ENCODE measurements at regions not wholly inside any gene's neighbourhood (a gene's known extent, or its start where the extent isn't known, plus 50 kb on each side); places are given as distances from the start of the nearest gene placed in this dataset.

DNA sequence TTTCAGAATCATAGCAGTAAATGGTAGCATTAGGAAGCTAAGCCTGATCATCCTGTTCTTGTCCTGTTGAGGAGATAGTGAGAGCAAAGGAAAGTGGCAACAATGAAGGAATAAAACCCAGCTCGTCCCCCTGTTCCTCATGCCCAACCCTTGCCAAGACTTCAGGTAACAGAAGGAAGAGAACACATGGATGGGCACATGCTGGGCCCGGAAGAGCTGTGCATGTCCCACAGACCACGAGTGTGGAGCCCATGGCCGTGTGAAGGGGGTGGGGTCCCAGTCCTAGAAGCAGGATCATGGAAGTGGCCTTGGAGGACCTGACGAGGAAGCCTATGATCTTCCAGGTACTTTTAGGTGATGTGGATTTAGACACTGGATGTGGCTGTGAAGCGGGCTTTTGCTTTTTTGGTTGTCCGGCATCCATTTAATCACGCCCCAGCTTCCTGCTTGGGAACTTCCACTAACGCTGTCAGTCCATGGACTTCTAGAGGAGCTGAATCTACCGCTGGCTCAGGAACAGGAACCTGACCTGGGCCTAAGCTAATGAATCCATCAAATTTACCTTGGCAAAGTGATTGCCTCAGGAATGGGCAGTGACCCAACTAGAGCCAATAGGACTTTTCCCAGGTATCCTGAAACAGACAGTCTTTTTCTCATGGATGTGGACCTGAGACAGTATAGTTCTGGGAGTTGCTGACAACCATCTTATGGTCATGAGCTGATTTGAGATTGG, 79.3 kb upstream of the ARMC2 start:
- H3K27me3 ChIP-seq, result no peaks in the 10 kb centered on the region
- ATAC-seq (no peak), DNase-seq (no peak)
- no peak overlapping the region for H3K27ac ChIP-seq
- H3K9me3 ChIP-seq, result no peaks in the 10 kb centered on the region
- no peak overlapping the region for H3K4me3 ChIP-seq
- no peaks in the 10 kb centered on the region for H3K4me1 ChIP-seq
- TF ChIP-seq, protein P1, sequence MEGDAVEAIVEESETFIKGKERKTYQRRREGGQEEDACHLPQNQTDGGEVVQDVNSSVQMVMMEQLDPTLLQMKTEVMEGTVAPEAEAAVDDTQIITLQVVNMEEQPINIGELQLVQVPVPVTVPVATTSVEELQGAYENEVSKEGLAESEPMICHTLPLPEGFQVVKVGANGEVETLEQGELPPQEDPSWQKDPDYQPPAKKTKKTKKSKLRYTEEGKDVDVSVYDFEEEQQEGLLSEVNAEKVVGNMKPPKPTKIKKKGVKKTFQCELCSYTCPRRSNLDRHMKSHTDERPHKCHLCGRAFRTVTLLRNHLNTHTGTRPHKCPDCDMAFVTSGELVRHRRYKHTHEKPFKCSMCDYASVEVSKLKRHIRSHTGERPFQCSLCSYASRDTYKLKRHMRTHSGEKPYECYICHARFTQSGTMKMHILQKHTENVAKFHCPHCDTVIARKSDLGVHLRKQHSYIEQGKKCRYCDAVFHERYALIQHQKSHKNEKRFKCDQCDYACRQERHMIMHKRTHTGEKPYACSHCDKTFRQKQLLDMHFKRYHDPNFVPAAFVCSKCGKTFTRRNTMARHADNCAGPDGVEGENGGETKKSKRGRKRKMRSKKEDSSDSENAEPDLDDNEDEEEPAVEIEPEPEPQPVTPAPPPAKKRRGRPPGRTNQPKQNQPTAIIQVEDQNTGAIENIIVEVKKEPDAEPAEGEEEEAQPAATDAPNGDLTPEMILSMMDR (IDR thresholded peaks at IDR 0.05), result no peak
- intact Hi-C loops (cut with DNase I), result no loop called here
- no peaks in the 10 kb centered on the region for H3K36me3 ChIP-seq

DNA sequence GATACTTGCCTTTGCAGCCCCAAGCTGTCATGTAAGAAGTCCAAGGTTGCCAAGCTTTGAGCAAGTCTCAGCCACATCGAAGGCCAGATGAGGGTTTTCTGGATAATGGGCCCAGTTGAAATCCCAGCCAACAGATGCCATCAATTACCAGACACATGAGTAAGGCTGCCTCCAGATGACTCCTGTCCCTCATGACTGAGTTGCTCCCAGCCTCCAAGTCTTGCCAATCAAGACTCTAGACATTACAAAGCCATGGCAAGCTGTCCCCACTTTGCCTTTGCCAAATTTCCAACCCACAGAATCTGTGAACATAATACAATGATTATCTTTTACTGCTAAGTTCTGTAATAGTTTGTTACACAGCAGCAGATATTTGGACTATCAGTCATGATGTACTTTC, 76.8 kb upstream of the ARMC2 start:
- H3K4me3 ChIP-seq, result no peak overlapping the region
- no peak overlapping the region for H3K27ac ChIP-seq
- H3K9me3 ChIP-seq, result no peaks in the 10 kb centered on the region
- H3K4me1 ChIP-seq, result no peaks in the 10 kb centered on the region
- no peaks in the 10 kb centered on the region for H3K27me3 ChIP-seq
- no peak for DNase-seq
- no peaks in the 10 kb centered on the region for H3K36me3 ChIP-seq
- TF ChIP-seq, protein P1 (IDR thresholded peaks at IDR 0.05), result no peak
- no peak for ATAC-seq
- intact Hi-C loops (cut with DNase I), result no loop called here

DNA sequence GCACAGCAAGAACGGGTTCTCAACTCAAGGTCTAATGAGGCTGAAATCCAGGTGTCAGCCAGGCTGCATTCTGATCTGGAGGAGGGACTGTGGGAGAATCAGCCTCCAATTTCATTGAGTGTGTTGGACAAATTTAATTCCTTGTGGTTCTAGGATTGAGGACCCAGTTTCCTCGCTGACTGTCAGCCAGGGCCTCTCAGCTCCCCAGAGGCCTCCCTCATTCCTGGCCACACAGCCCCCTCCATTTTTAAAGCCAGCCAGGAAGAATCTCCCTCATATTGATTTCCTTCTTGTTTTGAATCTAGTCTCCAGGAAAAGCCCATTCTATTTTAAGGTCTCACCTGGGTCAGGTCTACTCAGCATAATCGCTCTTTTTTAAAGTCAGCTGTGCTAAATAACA, 73.7 kb upstream of the ARMC2 start:
- no peak for ATAC-seq
- Histone ChIP-seq H3K27ac (no peak overlapping the region), H3K4me1 (no peaks in the 10 kb centered on the region), H3K27me3 (no peaks in the 10 kb centered on the region), H3K4me3 (no peak overlapping the region), H3K9me3 (no peaks in the 10 kb centered on the region), H3K36me3 (no peaks in the 10 kb centered on the region)
- no peak for DNase-seq
- intact Hi-C loops (cut with DNase I), result no loop called here
- TF ChIP-seq, protein P1 (IDR thresholded peaks at IDR 0.05), result no peak

DNA sequence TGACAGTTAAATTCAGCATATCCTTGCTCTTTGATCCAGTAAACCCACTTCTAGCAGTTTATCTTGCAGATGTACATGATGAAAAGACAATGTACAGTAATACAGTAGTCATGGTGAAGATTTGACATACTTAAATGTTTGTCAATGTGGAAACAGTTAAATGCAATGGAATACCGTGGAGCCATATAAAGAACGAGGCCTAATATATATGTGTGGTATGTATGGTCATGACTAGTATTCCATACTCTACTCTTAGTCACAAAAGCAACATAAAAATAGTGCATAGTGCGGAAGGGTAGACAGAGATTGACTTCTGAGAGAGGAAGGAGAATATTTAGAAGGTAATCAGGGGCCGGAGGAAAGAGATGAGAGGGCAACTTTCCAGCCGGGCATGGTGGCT, 70.7 kb upstream of the ARMC2 start:
- intact Hi-C loops (cut with DNase I), result no loop called here
- Histone ChIP-seq H3K27ac (no peak overlapping the region), H3K4me3 (no peak overlapping the region), H3K27me3 (no peaks in the 10 kb centered on the region), H3K4me1 (peaks cover 0 to 9% of the 10 kb centered on the region in 2 donors), H3K36me3 (no peaks in the 10 kb centered on the region), H3K9me3 (no peaks in the 10 kb centered on the region)
- DNase-seq (no peak), ATAC-seq (no peak)
- TF ChIP-seq, protein P1 (IDR thresholded peaks at IDR 0.05), result no peak

DNA sequence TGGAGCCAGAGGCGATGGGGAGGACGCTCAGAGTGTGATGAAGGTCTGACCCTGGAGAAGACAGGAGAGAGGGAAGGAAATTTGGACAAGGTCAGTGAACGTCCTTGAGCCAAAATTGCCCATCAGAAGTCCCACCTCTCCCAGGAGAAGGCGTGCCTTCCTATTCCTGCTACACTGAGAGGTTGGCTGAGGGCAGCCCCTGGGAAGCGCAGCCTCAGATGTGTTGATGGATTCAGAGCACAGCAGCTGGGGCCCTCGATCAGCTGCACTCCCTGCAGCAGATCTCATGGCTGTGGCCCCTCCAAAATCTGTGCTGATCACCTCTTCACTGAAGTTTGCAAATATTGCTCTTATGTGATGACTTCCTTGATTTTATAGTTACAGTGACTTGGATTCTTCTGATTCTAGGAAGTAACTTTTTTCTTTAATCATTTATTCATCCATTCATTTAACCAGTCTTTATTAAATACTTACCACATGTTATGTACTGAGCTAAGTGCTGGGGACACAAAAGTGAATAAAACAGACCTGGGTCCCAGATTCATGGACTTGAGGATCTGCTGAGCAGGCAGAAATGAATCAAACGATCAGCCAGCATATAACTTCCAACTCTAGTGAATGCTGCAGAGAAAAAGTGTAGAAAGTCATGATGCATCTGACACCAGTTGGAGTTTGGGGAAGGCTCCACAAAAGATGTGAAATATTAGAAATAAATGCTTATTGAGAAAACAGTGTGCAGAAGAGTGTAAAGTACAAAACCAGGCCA, 69.6 kb upstream of the ARMC2 start:
- no peaks in the 10 kb centered on the region for H3K27me3 ChIP-seq
- intact Hi-C loops (cut with DNase I), result no loop called here
- H3K27ac ChIP-seq, result no peak overlapping the region
- TF ChIP-seq, protein P1 (IDR thresholded peaks at IDR 0.05), result no peak
- no peak overlapping the region for H3K4me3 ChIP-seq
- H3K36me3 ChIP-seq, result no peaks in the 10 kb centered on the region
- H3K4me1 ChIP-seq, result peaks cover 0 to 18% of the 10 kb centered on the region in 2 donors
- ATAC-seq (no peak), DNase-seq (no peak)
- no peaks in the 10 kb centered on the region for H3K9me3 ChIP-seq

Data from left lung (tissue), 4 donors.